DMS 273 treated with DMSO at 0.1 percent for 48 hours (cell line): ENCODE measurements at regions not wholly inside any gene's neighbourhood (a gene's known extent, or its start where the extent isn't known, plus 50 kb on each side); places are given as distances from the start of the nearest gene placed in this dataset.
"Not testable (repeated sequence)": the region's sequence is repeated elsewhere in the genome, so short reads cannot be mapped to it uniquely, and the experiment has no call there.

ENCODE experiments used
- DNase-seq: peaks from one replicate; lab custom pipeline; 2025; lab: John Stamatoyannopoulos, UW

DNA sequence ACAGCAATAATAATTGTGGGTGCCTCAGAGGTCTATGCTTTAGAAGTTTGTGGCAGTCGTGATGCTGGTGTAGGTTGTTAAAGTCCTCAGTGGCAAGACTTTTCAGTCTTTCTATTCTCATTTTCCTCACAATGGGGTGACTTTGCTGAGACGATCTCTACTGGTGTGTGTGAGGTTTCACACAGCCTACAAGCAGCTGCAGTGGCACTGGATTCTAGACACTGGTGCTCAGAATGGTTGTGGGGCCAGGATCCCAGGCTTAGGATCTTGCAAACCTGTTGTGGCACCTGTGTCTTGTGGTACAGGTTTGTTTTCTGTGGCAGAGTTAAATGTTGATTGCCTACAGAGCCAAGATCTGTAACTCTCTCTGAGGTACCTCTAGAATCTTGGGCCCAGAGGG lies 581.2 kb downstream of the PTPRC start:
- no peak for DNase-seq

DNA sequence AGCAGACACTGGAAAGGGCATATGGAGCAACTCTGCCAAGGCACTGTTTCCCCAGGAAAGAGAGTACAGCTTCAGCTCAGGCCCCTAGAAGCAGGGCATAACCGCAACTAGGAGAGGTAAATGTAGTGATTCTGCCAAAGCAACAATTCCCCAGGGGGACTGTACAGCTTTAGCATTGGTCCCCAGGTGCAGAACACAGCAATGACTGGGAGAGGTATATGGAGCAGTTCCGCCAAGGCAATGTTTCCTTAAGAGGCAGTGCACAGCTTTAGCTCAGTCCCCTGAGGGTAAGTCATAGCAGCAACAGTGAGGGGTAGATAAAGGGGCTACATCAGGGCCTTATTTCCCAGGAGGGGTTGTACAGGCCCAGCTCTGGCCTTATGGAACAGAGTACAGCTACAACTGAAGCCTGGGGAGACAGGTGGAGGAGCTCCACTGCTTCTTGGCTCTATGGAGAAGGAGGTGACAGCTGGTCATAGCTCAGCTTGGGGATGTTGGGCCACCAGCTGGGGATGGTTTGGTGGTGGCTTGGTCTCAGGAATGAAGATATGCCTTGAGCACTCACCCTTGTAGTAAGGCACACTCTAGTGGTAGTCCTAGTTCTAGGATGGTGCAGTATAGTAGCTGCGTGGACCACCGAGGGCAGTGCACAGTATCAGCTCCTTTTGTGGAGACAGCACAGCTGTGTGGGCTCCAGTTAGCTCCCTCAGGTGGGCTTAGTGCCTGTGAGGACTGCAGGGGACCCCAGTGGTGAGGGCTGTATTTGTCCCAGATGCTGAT lies 582.7 kb downstream of the PTPRC start:
- no peak for DNase-seq

DNA sequence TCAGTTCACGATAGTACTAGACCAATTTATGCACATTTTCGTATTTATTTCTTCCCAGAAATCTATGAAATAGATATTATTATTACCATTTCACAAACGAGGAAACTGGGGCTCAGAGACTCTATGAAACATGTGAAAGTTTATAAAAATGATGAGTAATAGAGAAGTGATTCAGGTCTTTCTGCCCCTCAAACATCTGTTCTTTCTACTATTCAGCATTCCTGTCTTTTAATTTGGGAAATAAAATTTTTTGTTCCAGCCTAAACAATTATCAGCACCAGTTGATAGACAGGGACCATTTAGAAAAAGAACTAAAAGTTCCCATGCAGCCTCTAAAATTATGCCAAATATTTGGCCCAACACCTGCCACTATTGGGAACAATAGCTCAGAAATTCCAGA lies 585.1 kb downstream of the PTPRC start:
- no peak for DNase-seq

DNA sequence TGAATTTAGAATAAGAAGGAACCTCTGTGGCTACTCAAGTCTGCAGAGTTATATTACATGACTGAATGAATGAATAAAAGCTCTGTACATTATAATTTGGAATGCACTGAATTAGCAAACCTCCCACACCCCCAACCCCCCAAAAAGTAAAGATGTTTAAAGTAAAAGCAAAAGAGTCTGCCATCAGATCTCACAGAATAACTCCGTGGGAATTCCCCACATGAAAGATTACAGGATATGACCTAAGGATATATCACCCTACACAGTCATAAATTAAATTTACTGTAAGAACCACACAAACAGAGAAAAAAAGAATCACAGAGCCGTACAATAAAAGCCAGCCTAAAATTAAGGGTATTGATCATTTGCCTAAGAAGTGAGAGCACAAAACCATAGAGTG lies 587.3 kb downstream of the PTPRC start:
- no peak for DNase-seq

DNA sequence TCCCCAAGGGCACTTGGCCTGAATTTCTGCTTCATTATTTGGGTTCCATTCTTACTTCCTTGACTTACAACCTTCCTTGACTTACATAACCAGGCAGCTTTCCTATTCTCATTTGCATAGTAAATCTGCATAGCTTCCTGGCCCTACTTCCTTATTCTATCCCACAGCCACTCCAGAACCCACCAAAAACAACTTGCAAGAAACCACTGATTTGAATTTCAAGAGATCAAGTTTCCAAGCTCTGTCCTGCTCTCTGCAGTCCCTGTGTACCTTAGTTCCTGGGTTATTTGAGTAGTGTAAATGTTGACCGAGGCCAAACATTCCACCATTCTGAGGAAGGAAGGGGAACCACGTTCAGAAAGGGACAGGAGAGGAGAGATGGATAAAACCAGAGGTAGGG lies 603.3 kb downstream of the PTPRC start:
- no peak for DNase-seq

DNA sequence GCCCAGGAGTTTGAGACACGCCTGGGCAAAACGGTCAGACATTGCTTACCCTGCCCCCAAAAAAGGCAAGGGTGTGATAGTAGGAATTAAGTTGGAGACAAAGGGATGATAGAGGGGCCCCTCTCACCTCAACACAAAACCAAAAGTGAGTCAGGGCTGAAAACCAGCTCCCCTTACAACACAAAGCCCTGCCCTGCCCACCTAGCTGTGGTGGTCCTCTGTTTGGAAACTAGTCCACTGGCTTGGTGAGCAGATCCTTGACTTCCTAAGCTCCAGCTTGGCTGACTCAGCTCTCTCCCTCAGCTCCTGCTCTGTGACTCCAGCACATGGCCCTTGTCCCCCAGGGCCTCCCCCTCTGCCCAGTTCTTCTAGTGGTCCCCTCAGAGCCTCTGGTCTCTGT lies 603.8 kb downstream of the PTPRC start:
- no peak for DNase-seq

DNA sequence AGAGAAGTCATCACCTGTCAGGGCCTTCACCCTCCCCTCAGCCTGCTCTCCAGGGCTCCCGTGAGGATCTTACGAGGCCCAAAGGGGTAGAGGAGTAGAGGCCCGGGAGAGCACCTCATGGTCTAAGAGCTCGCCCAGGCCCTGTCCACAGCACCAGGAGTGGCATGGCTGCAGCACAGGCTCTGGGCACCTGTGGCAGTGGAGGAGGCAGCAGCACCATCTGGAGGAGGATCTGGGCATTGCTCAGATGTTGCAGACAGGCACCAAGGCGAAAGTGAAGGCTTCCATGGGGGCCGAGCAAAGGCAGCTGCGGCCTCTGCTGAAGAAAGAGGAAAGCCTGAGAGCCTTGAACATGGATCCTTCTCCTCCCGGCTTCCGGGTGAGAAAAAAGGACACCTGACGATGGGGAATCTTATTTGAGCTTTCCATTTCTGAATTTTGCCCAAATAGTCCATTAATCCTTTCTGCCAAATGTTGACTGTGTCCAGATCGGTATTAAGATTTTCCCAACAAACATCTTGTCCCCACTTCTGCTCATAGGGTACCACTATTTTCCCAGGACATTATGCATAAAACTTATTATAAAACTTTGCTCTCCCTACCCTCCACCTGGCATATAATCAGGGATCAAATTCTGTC lies 604.7 kb downstream of the PTPRC start:
- no peak for DNase-seq

DNA sequence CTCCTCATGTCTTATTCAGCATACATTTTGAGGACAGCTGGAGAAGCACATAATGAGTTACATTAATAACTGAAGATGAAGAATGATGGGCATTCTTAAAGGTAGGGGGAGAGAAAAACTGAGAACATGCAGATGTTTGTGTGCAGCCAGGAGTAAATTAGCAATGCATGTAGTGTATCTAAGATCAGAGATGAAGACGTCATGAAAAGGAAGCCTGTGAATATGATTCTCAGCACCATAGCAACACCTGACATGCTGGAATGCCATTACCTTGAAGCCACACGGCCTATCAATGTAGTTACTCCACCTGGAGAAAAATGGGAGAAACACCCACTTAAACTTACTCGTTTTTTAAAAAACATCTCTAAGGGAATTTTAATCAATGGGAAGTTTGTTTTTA lies 607.1 kb downstream of the PTPRC start:
- DNase-seq = no peak

DNA sequence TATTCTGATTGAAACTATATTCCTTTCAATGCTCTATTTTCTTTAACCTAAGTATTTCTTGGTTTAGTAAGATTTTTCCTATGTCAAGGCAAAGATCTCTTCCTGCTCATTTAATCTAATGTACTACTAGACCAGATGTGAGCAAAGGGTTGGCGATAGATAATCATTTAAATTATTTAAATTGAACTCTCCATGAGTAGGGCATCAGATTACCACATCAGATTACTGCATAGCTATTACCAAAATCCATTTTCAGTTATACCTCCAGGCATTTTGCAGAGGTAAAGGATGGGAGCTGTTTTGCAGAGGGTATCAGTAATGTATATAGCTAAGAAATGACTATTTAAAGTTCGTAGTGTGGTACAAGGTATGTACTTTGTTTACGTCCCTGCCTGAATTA lies 607.9 kb downstream of the PTPRC start:
- DNase-seq = no peak

DNA sequence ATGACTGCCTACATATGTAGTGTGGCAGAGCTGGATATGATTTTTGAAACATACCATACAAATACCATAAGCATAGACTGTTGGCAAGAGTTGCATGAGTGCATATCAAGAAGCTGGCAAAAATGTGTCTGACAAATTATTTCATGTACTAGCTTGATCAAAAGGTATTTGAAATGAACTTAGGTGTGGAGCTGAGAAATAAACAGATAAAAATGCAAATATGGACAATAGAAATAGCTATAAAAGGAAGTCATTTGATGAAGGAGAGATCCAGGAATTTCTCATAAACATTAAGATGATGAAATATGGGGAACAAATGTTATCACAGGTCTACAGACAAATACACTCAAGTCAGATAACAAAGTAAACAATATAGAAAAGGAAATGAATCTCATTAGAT lies 609.1 kb downstream of the PTPRC start:
- no peak for DNase-seq

DNA sequence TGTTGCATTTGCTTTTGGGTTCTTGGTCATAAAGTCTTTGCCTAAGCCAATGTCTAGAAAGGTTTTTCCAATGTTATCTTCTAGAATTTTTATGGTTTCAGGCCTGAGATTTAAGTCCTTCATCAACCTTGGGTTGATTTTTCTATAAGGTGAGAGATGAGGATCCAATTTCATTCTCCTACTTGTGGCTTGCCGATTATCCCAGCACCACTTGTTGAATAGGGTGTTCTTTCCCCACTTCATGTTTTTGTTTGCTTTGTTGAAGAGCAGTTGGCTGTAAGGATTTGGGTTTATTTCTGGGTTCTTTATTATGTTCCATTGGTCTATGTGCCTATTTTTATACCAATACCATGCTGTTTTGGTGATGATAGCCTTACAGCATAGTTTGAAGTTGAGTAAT lies 615.2 kb downstream of the PTPRC start:
- not testable (repeated sequence) for DNase-seq

DNA sequence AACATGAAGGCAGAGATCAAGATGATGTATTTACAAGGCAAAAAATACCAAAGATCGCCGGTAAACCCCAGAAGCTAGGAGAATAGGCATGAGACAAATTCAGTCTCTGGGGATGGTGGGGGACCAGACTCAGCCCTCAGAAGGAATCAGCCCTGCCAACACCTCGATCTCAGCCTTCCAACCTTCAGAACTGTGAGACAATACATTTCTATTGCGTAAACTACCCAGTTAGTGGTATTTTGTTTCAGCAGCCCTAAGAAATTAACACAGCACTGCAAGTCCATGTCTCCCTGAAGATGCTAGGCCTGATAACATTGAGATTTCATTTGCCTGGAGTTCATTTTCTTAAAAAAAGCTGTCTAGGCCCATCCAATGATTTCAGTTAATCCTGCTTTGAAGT lies 622.5 kb downstream of the PTPRC start:
- DNase-seq = no peak

DNA sequence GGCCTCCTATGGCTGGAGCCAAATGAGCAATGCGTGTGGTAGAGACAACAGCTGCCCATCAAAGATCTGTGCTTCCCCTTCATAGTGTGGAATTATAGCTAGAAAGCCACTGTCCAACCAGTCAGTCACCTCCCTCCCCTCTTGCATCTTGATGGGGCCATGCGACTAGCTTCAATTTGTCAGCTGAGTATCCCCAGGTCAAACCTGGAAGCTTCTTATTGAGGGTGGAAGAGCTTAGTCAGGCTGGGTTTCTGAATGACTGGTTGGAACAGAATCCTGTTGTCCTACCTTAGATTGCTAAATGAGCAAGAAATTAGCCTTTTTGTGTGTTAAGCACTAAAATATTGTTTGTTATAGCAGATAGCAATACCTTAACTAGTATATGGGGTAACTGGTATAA lies 625.4 kb downstream of the PTPRC start:
- DNase-seq = no peak

DNA sequence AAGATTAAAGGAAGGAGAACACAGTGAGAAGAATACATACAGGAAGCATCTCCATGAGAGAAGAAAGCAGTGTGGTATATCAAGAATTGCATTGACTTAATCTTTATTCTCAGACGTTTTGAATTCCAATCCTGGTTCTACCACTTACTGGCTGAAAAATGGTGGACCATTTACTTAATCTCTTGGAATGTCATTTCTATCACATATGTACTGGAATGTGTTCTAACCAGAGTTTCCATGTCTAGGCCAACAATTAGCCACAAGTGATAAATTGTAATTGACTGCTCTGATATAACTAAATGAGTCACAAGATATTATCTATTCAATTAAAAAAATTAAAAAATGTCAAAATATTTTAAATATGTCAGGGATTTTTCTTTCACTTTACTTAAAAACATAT lies 626.1 kb downstream of the PTPRC start:
- DNase-seq = no peak

DNA sequence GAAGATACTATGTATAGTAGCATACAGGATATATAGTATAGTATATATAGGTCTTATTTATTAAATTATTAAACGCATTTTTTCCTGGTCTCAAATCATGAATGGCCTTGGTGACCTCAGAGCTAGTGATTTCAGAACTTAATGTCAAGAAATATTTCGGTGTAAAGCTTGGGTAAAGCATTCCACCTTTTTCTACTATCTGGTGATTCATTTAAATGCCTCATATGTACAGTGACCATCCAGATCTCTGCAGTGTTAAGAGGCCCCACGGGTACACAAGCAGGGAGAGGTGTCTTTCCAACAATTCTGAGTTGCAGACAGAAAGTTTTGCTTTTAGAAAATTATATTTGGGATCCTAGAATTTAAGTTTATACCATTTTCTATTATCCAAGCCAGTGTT lies 626.5 kb downstream of the PTPRC start:
- DNase-seq = no peak

DNA sequence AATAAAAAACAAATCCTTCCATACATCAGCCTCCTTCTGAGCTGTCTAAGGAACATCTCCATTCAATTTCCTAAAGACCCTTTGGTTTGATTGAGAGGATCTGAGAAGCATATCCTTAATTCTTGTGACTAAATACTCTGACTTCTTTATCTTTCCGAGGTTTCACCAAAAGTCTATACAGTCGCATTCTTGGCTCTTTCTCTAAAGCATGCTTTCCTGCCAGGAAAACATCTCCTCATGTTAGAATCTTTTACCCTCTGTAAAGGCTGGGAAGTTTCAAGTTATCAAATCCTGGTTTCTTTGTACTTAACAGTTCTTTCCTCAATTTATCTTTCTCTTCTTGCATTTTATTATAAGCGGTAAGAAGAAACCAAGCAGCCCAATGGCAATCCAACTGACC lies 630.4 kb downstream of the PTPRC start:
- DNase-seq = no peak

DNA sequence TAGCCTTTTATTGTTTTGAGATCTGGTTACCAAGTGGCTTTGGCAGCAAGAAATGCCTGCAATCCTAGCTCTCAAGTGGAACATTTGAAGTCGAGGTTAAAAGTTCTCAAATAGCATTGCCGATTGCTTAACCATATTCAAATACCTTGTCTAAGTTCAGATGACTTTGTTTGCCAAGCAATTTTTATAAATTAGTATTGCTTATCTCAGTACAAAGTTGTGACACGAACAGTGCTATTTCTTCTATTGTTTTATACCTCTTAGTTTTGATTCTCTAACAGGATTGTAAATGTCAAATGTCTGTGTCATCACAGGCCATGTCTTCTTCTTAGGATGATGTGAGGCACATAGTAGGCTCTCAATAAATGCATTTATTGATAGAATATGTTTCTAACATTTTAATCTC lies 633.3 kb downstream of the PTPRC start:
- no peak for DNase-seq

DNA sequence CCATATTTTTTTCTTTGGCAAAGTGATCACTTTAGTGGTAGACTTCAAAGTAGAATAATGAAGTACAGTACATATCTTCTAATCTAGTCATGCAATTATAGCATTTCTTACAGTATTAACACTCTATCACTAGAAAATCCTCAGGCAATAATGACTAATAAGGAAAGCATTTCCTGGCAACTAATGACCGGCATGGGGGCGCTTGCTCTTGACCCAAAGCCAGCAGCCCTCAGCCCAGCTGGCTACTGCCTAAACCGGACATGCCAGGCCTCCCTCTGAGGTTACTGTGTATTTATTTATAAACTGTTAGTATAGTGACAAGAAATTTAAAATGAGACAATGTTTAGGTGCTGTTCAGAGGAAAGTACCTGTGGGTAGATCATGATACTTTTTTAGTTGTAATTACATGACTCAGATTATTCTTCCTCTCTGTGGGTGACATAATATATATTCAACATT lies 633.8 kb downstream of the PTPRC start:
- DNase-seq = no peak

DNA sequence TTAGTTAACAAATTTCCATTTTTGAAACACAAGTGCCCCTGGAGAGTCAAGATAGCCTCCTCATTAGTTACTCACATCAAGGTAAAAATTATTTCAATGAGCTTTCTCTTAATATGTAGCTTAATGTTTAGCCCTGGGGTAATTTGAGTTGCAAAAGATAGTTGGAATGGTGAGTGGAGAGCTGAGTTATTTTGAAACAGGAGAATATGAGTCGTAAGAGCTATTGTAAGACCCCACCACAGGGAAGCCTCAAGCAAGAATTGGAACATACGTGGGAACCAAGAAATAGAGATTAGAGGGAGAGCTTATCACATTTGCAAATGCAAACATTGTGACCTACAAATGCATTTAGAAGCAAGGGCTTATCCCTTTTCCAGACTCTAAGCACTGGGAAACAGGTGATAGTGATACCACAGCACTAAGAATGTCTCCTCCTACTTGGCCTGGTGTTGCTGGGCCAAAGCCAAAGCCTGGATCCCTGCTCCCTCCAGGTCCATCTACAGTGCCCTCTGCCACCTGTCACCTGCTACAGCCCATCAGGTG lies 635.1 kb downstream of the PTPRC start:
- no peak for DNase-seq

DNA sequence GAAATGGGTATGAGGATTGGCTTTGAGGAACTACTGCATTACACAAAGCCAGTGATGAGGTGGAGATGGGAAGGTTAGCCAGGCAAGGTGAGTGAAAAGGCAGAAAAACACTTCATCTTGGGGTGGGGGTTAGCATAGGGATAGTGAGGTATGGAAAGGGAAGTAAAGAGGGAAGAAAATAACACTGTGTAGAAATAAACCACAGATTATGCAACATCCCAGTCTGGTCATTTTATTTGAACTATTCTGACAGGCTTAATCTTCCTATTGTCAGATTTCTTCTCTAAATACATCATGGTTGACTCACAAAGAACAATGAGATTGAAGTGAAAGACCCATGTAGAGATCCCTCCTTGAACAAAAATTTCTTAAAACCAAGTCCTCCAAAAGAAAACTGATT lies 640.2 kb downstream of the PTPRC start:
- no peak for DNase-seq

DNA sequence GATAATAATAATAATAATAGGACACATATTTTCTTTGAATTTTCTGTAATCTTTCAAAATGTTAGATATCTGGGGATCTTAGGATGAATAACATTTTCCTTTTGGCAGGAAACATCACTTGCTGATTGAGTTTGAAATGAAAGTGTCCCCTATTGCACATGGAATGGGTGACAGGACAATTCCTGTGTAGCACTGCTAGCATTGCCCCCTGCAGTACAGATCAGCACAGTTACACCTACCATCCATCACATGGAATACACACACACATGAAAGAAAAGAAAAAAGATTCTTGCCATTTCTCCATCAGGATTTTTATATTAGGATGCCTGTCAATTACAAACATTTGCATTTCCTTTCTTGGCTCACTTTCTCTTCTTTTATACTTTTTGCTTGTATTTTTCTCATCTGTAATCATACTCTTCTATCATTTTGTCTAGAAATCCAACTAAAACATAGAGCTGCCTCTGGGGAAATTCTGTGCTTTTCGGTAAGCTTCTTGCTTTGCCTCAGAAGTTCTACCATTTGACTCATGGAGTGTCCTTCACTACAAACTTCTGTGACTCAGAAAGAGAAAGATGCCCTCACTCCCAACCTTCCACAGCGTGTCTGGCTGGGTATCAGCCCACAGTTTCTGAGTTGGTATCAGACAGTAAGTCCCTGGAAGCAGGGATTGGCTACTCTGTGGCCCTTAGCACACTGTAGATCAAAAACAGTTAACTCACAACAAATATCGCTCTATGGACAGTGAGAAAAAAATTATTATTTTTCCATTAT lies 641.2 kb downstream of the PTPRC start:
- no peak for DNase-seq

DNA sequence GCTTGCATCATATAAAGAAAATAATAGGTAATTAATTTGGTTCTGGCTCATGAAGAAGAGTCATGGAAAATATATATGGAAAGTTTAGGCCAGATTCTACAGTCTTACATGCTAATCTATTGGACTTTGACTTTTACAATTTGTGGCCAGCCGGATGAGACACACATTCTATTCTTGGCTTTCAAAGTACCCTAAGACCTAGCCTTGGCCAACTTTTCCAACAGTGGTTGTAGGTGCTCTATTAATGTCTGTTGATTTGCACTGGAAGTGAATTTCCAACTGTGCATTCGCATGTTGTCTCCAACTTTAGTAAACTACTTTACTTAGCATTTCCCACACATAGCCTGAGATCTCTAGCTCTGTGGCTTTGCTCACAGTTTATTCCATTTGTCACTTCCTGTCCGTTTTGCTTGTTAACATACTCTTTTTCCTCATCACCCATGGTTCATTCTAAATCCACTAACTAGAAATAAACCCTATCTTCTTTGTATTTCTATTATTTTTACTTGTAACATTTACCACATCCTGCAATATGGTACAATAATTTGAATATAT lies 644.0 kb downstream of the PTPRC start:
- no peak for DNase-seq

DNA sequence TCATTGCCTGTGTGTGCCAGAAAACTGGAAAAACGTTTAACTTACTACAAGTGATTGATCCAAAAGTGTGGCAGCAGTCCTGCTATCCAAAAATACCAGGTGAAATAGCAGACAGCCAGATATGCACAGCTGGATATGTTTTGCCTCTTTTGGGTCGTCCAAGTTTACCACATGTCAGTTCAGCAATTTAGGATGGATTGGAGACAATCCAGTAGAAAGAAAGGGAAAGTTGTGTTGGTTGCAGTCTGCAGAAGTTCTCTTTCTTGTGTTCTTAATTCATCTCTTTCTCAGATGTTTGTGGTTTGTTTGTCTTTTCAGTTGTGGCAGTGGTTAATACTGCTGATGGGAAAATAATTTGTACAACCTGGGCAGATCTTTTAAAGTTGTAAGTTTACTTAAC lies 645.0 kb downstream of the PTPRC start:
- no peak for DNase-seq
